Calu3 (cell line): ENCODE measurements at regions not wholly inside any gene's neighbourhood (a gene's known extent, or its start where the extent isn't known, plus 50 kb on each side); places are given as distances from the start of the nearest gene placed in this dataset.

ENCODE experiments used
- BruUV-seq: library from RNA; stranded (reverse); fragments of 400-500 nt; replicated peaks from 2 replicates; lab custom pipeline; 2021; lab: Mats Ljungman, UMichigan
- CTCF ChIA-PET: fragments of 300-600 bp; sonication (Branson Sonifier 250); formaldehyde crosslinking; loops from one replicate; lab custom pipeline; 2022; ENCODE audit warnings: antibody characterized with exemption; lab: Charles Lee
- DNase-seq: peaks from one replicate; pipeline ENCODE4 v3.0.0; 2022
- H3K27ac Mint-ChIP-seq: one replicate; pipeline ENCODE4 v1.8.0; 2022; ENCODE audit warnings: mixed read lengths; ENCODE audit not compliant: unreplicated experiment
- H3K27me3 Mint-ChIP-seq: one replicate; pipeline ENCODE4 v1.8.0; 2022; ENCODE audit warnings: mixed read lengths; ENCODE audit not compliant: unreplicated experiment
- H3K36me3 Mint-ChIP-seq: one replicate; pipeline ENCODE4 v1.8.0; 2022; ENCODE audit warnings: mild to moderate bottlenecking, moderate library complexity, mixed read lengths; ENCODE audit not compliant: insufficient read depth, unreplicated experiment
- H3K4me1 Mint-ChIP-seq: one replicate; pipeline ENCODE4 v1.8.0; 2022; ENCODE audit warnings: mild to moderate bottlenecking, low read depth, mixed read lengths; ENCODE audit not compliant: unreplicated experiment
- H3K4me3 Mint-ChIP-seq: one replicate; pipeline ENCODE4 v1.8.0; 2022; ENCODE audit warnings: mild to moderate bottlenecking, low read depth, moderate library complexity, mixed read lengths; ENCODE audit not compliant: unreplicated experiment
- H3K9me3 Mint-ChIP-seq: one replicate; pipeline ENCODE4 v1.8.0; 2022; ENCODE audit warnings: low read depth, mixed read lengths; ENCODE audit not compliant: unreplicated experiment
- intact Hi-C: fragments of 100-400 bp; cut with micrococcal nuclease; formaldehyde crosslinking; loops from one replicate; pipeline ENCODE4 v1.10.0; 2022; ENCODE audit not compliant: unreplicated experiment
- TF ChIP-seq, protein P1 (sequence below): fragments of 200-600 bp; IDR thresholded peaks from one replicate; pipeline ENCODE4 v1.8.0; 2022; ENCODE audit warnings: antibody characterized with exemption; ENCODE audit not compliant: unreplicated experiment

- peaks cover 5% of the 10 kb centered on the region for H3K27me3 Mint-ChIP-seq
- intact Hi-C loops, result no loop called here
- no peak overlapping the region for H3K27ac Mint-ChIP-seq
- CTCF ChIA-PET, result no interaction called here
- no TSS peak for BruUV-seq
- peaks cover 2% of the 10 kb centered on the region for H3K9me3 Mint-ChIP-seq
- no peak overlapping the region for H3K4me3 Mint-ChIP-seq
- DNase-seq, result no peak
- TF ChIP-seq, protein P1, sequence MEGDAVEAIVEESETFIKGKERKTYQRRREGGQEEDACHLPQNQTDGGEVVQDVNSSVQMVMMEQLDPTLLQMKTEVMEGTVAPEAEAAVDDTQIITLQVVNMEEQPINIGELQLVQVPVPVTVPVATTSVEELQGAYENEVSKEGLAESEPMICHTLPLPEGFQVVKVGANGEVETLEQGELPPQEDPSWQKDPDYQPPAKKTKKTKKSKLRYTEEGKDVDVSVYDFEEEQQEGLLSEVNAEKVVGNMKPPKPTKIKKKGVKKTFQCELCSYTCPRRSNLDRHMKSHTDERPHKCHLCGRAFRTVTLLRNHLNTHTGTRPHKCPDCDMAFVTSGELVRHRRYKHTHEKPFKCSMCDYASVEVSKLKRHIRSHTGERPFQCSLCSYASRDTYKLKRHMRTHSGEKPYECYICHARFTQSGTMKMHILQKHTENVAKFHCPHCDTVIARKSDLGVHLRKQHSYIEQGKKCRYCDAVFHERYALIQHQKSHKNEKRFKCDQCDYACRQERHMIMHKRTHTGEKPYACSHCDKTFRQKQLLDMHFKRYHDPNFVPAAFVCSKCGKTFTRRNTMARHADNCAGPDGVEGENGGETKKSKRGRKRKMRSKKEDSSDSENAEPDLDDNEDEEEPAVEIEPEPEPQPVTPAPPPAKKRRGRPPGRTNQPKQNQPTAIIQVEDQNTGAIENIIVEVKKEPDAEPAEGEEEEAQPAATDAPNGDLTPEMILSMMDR, result no peak
- no peaks in the 10 kb centered on the region for H3K36me3 Mint-ChIP-seq
- no peaks in the 10 kb centered on the region for H3K4me1 Mint-ChIP-seq
These were observed 361.8 kb upstream of the PIK3C3 start for GRCh38 chr18:41593171-41593675.

- no peak for DNase-seq
- H3K27ac Mint-ChIP-seq, result no peak overlapping the region
- H3K27me3 Mint-ChIP-seq, result peaks cover 21% of the 10 kb centered on the region
- CTCF ChIA-PET, result no interaction called here
- H3K9me3 Mint-ChIP-seq, result peaks cover 3% of the 10 kb centered on the region
- no peak overlapping the region for H3K4me3 Mint-ChIP-seq
- H3K36me3 Mint-ChIP-seq, result no peaks in the 10 kb centered on the region
- H3K4me1 Mint-ChIP-seq, result no peaks in the 10 kb centered on the region
- BruUV-seq, result no TSS peak
- TF ChIP-seq, protein P1, result no peak
- intact Hi-C loops, result no loop called here
These were observed 367.1 kb upstream of the PIK3C3 start for GRCh38 chr18:41587976-41588375.

GRCh38 chr18:41585512-41585911 is 369.5 kb upstream of the PIK3C3 start:
- BruUV-seq, result no TSS peak
- CTCF ChIA-PET, result no interaction called here
- peaks cover 21% of the 10 kb centered on the region for H3K27me3 Mint-ChIP-seq
- no peak overlapping the region for H3K27ac Mint-ChIP-seq
- no peak for DNase-seq
- intact Hi-C loops, result no loop called here
- H3K36me3 Mint-ChIP-seq, result no peaks in the 10 kb centered on the region
- H3K4me3 Mint-ChIP-seq, result no peak overlapping the region
- TF ChIP-seq, protein P1, result no peak
- no peaks in the 10 kb centered on the region for H3K4me1 Mint-ChIP-seq
- peaks cover 7% of the 10 kb centered on the region for H3K9me3 Mint-ChIP-seq

GRCh38 chr18:41579185-41579584 is 375.8 kb upstream of the PIK3C3 start:
- CTCF ChIA-PET, result no interaction called here
- H3K4me3 Mint-ChIP-seq, result no peak overlapping the region
- TF ChIP-seq, protein P1, result no peak
- no peak for DNase-seq
- intact Hi-C loops, result no loop called here
- H3K4me1 Mint-ChIP-seq, result no peaks in the 10 kb centered on the region
- BruUV-seq, result no TSS peak
- H3K9me3 Mint-ChIP-seq, result peaks cover 6% of the 10 kb centered on the region
- no peaks in the 10 kb centered on the region for H3K36me3 Mint-ChIP-seq
- H3K27me3 Mint-ChIP-seq, result peaks cover 19% of the 10 kb centered on the region
- no peak overlapping the region for H3K27ac Mint-ChIP-seq
